HG03196 (cell line): ENCODE measurements at regions not wholly inside any gene's neighbourhood (a gene's known extent, or its start where the extent isn't known, plus 50 kb on each side); places are given as distances from the start of the nearest gene placed in this dataset.
"Not testable (repeated sequence)": the region's sequence is repeated elsewhere in the genome, so short reads cannot be mapped to it uniquely, and the experiment has no call there.

Experiments
- ATAC-seq: cut with Tn5 transposase; IDR thresholded peaks from one replicate; pipeline ENCODE4 v1.9.1; 2021; ENCODE audit not compliant: unreplicated experiment

- ATAC-seq: no peak
Measured at GRCh38 chr3:20924646-20925385, 738.8 kb upstream of the SGO1 start.

- ATAC-seq: not testable (repeated sequence)
Measured at GRCh38 chr3:20921112-20921511, 735.1 kb upstream of the SGO1 start.

- no peak for ATAC-seq
Measured at GRCh38 chr3:20916951-20917606, 731.1 kb upstream of the SGO1 start.

DNA sequence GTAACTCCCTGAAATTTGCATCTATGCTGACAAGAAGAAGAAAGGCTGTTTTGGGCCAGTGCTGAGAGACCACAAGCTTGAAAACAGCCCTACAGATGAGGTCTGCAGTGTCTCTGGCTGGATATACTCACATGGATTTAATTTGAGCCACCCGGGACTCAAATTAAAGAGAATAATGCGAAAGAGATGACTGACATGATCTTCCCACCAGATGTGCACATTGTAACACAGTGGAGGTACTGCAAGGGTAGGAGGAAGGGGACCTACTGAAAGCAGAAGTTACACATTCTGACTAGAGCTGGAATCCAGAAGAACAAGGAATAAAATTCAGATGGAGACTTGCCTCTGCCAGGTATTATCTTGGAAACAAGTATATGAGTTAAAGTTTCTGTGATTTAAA, 728.3 kb upstream of the SGO1 start:
- ATAC-seq: no peak

DNA sequence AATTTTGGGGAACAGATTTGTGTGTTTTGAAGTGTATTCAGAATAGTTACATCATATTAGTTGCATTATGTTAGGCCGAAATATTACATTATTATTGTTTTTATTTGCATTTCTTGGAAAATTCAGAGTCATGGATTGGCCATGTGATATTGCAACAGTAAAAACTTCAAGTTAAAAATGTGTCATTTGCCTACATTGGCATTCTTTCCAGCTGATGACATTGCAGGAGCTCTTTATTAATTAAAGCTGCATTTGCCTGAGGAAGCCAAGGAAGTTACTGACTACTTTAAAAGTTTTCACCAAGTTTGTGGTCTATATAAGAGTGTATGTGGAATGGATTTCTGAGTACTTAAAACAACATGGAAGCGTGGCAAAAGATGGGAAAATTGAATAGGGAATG, 726.4 kb upstream of the SGO1 start:
- no peak for ATAC-seq

- ATAC-seq: no peak
Measured at GRCh38 chr3:20909511-20909910, 723.5 kb upstream of the SGO1 start.

GRCh38 chr3:20905210-20905805, 719.3 kb upstream of the SGO1 start:
- ATAC-seq: no peak

DNA sequence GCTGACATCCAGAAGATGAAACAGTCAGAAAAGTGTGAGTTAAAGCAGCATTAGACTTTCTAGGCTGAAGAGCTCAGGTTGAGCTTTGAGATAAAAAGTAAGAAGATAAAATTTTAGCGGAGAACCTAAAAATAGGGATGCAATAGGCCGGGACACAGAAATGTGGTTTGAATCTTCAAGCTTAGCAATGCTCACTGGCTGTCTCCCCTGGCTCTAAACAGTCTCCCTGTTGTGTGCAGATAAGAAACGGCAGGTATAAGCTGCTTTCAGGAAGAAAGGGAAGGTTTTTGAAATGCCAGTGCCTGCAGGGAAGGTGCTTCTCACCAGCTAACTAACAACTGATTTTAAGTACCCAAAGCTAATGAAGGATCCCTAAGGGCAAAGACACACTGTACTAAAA, 718.7 kb upstream of the SGO1 start:
- no peak for ATAC-seq

- ATAC-seq: no peak
Measured at GRCh38 chr3:20898962-20899361, 713.0 kb upstream of the SGO1 start.

DNA sequence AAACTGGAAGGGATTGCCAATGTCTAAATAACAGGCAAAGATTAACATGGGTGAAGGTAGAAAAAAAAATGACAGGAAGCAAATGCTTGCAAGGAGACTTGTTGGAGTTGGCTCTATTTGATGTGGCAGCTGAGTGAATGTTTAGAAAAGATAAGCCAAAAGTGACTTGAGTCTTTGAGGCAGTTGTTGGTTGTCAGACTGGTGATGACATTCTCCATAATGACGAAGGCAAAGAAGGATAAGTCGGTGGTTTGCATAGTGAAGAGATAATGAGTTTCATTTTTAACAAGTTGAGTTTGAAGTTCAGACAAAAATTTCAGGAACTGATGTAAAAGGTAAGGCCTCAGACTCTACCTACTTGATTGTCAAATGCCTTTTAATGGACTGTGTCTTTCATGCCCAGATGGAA, 704.1 kb upstream of the SGO1 start:
- ATAC-seq: no peak

- no peak for ATAC-seq
Measured at GRCh38 chr3:20878691-20879090, 692.7 kb upstream of the SGO1 start.

GRCh38 chr3:20873235-20873634, 687.2 kb upstream of the SGO1 start:
- no peak for ATAC-seq

GRCh38 chr3:20870106-20870899, 684.3 kb upstream of the SGO1 start:
- ATAC-seq: no peak

DNA sequence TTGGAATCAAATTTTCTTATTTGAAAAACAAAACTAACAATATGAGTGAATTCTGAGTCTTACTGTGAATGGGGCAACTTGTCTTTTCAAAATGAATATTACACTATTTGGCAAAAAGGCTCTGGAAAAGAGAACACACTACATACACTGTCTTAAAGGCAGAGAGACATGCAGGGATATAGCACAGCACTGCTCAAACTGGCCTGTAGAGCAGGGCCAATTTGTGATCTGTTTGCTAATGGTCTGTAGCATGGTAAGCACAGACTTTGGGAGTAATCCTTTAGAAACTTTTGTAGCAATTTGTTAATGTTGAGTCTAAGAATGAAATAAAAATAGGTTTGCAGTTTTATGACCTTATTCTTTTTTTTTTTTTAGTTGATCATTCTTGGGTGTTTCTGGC, 679.8 kb upstream of the SGO1 start:
- ATAC-seq: no peak

- no peak for ATAC-seq
Measured at GRCh38 chr3:20861454-20861853, 675.4 kb upstream of the SGO1 start.

DNA sequence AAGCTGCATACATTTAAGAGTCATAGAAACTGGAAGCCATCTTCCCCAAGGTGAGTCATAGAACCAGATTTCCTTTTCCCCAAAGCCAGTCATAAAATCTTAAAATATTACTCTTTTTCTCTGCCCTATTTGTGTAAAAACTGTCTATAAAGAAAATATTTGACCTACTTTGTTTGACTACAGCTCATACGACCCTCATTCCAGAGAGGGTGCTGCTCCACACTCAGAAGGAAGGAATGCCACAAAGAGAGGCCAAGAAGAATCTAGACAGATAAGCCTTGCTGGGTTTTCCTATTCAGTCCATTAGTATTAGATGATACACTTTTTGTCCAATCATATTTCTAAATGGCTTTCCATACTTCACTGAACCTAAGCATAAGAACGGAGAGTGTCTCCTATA, 671.6 kb upstream of the SGO1 start:
- no peak for ATAC-seq

GRCh38 chr3:20853890-20854289, 667.9 kb upstream of the SGO1 start:
- ATAC-seq: no peak

DNA sequence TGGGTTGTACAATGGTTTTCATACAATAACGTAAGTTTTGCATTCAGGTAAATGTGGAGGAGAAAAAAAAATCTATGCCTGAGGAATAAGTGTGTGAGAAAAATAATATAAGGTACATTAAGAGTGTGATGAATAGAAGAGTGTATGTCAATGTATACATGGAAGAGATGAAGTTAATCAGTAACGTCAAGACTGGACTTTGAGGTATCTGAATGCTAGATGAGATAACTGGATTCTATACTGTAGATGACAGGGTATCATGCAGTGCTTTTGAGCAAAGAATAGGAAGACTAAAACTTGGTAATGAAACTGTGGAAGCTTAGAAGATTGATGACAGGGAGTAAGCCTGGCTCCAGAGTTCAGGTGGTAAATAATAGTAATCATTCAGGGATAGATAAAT, 666.7 kb upstream of the SGO1 start:
- no peak for ATAC-seq

DNA sequence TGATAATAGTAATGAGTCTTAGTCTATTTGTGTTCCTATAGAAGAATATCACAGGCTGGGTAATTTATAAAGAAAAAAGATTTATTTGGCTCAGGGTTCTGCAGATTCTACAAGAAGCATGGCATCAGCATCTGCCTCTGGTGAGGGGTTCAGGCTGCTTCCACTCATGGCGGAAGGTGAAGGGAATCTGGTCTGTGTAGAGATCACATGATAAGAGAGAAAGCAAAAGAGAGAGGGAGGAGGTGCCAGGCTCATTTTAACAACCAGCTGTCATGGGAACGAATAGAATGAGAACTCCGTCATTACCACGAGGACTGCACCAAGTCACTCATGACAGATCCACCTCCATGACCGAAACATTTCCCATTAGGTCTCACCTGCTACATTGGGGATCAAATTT, 664.0 kb upstream of the SGO1 start:
- no peak for ATAC-seq

DNA sequence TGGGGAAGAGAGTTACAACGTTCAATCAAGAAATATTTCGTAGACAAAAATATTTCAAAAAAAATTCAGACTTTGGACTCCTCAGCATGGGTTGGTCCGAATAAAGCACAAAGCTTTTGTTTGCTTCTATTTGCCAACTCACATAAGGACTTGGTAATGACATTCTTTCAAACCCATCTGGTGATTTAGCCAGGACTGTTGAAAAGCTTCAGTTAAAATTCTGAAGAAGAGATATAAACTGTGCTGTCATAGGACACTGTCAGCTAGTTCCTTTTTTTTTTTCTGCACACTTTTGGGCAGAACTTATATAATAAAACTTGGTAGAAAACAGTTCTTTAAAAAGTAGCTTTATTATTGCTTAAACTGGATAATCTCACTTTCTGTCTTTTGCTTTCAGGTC, 660.8 kb upstream of the SGO1 start:
- ATAC-seq: no peak

- ATAC-seq: no peak
Measured at GRCh38 chr3:20846066-20846465, 660.1 kb upstream of the SGO1 start.

- no peak for ATAC-seq
Measured at GRCh38 chr3:20844851-20845250, 658.8 kb upstream of the SGO1 start.
